NT2/D1 (cell line): ENCODE measurements at regions not wholly inside any gene's neighbourhood (a gene's known extent, or its start where the extent isn't known, plus 50 kb on each side); places are given as distances from the start of the nearest gene placed in this dataset.

ENCODE experiments used
- SUZ12 ChIP-seq: IDR thresholded peaks from 2 replicates; pipeline ENCODE4 v1.6.1; 2011; ENCODE audit not compliant: insufficient read length, insufficient read depth; ENCODE audit errors: extremely low read depth
- YY1 ChIP-seq: IDR thresholded peaks from 2 replicates; pipeline ENCODE4 v1.6.1; 2011; ENCODE audit not compliant: insufficient read length, insufficient read depth
- ZNF274 ChIP-seq: IDR thresholded peaks from 2 replicates; pipeline ENCODE4 v1.6.1; 2011; ENCODE audit warnings: mild to moderate bottlenecking, low read depth, low read length

DNA sequence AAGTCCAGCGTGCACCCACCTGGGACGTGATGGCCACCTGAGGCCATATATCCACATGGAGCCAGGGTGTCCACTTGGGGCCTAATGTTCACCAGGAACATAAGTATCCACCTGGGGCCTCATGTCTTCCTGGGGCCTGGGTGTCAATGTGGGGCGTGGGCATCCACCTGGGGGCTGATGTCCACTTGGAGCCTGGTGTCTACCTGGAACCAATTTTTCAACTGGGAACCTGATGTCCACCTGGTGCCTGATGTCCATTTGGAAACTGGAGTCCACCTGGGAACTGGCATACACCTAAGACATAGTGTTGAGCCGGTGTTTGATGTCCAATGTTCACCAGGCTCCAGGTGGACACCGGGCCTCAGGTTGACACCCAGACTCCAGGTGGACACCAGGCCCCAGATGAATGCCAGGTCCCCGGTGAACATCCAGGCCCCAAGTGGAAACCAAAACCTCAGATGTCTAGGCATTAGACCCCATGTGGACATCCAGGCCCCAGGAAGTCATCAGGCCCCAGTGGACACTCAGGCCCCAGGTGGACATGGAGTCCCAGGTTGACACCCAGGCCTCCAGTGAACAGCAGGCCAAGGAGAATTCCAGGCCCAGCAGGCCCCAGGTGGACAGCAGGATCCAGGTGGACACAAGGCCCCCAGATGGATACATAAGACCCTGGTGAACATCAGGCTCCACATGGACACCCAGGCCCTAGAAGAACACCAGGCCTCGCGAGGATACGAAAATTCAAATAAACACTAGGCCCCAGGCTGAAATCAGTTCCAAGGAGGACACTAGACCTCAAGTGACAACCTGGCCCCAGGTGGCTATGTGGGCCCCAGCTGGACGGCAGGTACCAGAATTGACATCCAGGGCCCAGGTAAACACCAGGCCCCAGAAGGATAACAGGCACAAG lies 56.0 kb upstream of the SEPTIN5 start:
- TF ChIP-seq SUZ12 (no peak), YY1 (no peak), ZNF274 (no peak)
